PC-9 (cell line): ENCODE measurements at regions not wholly inside any gene's neighbourhood (a gene's known extent, or its start where the extent isn't known, plus 50 kb on each side); places are given as distances from the start of the nearest gene placed in this dataset.

Source experiments
- EZH2 ChIP-seq: fragments of 200-600 bp; sonication (generic); IDR thresholded peaks from 2 replicates; pipeline ENCODE4 v1.8.0; 2017; ENCODE audit warnings: antibody characterized with exemption, low read depth
- TF ChIP-seq, protein P1 (sequence below): fragments of 200-600 bp; sonication (generic); conservative IDR thresholded peaks from 2 replicates; pipeline ENCODE4 v1.6.1; 2017; ENCODE audit warnings: mixed run types, antibody characterized with exemption, mild to moderate bottlenecking, moderate library complexity

DNA sequence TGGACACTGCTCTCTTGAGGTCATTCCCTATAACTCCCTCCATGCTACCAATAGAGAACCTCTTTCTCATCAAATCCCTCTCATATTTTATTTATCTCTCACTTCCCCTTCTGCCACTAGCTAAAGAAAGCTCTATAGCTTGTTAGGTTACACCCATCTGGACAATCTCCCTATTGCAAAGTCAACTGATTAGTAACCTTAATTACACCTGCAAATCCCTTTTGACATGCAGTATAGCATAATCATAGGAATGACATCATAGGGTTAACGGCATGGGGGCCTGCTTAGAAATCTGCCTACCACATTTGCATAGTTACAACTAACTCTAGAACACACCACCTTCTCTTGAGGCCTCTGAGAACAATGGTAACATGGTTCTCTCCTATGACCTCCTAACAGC lies 181.2 kb downstream of the EMP1 start:
- TF ChIP-seq, protein P1, sequence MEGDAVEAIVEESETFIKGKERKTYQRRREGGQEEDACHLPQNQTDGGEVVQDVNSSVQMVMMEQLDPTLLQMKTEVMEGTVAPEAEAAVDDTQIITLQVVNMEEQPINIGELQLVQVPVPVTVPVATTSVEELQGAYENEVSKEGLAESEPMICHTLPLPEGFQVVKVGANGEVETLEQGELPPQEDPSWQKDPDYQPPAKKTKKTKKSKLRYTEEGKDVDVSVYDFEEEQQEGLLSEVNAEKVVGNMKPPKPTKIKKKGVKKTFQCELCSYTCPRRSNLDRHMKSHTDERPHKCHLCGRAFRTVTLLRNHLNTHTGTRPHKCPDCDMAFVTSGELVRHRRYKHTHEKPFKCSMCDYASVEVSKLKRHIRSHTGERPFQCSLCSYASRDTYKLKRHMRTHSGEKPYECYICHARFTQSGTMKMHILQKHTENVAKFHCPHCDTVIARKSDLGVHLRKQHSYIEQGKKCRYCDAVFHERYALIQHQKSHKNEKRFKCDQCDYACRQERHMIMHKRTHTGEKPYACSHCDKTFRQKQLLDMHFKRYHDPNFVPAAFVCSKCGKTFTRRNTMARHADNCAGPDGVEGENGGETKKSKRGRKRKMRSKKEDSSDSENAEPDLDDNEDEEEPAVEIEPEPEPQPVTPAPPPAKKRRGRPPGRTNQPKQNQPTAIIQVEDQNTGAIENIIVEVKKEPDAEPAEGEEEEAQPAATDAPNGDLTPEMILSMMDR = no peak
- TF ChIP-seq EZH2 = no peak
